K562 (cell line): ENCODE measurements at regions not wholly inside any gene's neighbourhood (a gene's known extent, or its start where the extent isn't known, plus 50 kb on each side); places are given as distances from the start of the nearest gene placed in this dataset.

Experiments
- ZNF354B ChIP-seq: fragments of 250-450 bp; sonication (Bioruptor Pico); IDR thresholded peaks from 2 replicates; pipeline ENCODE4 v1.4.0; 2020
- TF ChIP-seq, protein P1 (sequence below), 2 experiments: fragments of 450-650 bp; IDR thresholded peaks; 2 replicates each; pipeline ENCODE4 v1.6.1; 2018; ENCODE audit warnings: mild to moderate bottlenecking in 2 of 2, low read depth in 1 of 2; ENCODE audit not compliant: partially characterized antibody in 2 of 2
- TF ChIP-seq, protein P2 (sequence below), 3 experiments: IDR thresholded peaks in 2 of 3; conservative IDR thresholded peaks in 1 of 3; 2 replicates each; pipeline ENCODE4 v1.5.1; 2011 to 2012; ENCODE audit warnings: low read length in 3 of 3, mild to moderate bottlenecking in 3 of 3, control low read depth in 2 of 3, improper control_type of control experiment in 1 of 3, inconsistent platforms in 1 of 3, low read depth in 1 of 3, mixed read lengths in 1 of 3, moderate library complexity in 1 of 3; ENCODE audit not compliant: insufficient read depth in 2 of 3
- TF ChIP-seq, protein P3 (sequence below): sonication (generic); formaldehyde crosslinking; IDR thresholded peaks from 2 replicates; pipeline ENCODE4 v1.8.0; 2023; ENCODE audit warnings: mild to moderate bottlenecking, missing genetic modification reagents

DNA sequence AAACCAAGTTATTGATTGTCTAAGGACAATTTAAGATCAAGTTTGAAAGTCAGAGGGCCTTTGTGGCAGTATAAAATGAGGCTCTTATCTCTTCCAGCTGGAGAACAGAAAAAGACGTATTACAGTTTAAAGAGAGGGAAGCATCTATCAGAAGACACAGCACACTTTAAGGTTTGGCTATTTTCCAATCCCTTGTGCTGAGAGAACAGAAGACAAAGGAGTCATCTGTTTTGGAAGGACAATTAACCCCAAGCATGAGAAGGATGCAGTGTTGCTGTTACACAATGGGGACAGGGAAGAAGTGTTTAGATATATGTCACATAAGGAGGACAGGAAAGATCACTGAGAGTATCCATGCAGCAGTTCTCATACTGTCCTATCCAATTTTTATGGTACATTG, 1224.2 kb upstream of the SORCS1 start (continued):
- TF ChIP-seq, protein P1, sequence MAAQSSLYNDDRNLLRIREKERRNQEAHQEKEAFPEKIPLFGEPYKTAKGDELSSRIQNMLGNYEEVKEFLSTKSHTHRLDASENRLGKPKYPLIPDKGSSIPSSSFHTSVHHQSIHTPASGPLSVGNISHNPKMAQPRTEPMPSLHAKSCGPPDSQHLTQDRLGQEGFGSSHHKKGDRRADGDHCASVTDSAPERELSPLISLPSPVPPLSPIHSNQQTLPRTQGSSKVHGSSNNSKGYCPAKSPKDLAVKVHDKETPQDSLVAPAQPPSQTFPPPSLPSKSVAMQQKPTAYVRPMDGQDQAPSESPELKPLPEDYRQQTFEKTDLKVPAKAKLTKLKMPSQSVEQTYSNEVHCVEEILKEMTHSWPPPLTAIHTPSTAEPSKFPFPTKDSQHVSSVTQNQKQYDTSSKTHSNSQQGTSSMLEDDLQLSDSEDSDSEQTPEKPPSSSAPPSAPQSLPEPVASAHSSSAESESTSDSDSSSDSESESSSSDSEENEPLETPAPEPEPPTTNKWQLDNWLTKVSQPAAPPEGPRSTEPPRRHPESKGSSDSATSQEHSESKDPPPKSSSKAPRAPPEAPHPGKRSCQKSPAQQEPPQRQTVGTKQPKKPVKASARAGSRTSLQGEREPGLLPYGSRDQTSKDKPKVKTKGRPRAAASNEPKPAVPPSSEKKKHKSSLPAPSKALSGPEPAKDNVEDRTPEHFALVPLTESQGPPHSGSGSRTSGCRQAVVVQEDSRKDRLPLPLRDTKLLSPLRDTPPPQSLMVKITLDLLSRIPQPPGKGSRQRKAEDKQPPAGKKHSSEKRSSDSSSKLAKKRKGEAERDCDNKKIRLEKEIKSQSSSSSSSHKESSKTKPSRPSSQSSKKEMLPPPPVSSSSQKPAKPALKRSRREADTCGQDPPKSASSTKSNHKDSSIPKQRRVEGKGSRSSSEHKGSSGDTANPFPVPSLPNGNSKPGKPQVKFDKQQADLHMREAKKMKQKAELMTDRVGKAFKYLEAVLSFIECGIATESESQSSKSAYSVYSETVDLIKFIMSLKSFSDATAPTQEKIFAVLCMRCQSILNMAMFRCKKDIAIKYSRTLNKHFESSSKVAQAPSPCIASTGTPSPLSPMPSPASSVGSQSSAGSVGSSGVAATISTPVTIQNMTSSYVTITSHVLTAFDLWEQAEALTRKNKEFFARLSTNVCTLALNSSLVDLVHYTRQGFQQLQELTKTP (IDR thresholded peaks at IDR 0.05; ENCODE audit: low read depth in 1 of 2, partially characterized antibody in 2 of 2), result no peak
- TF ChIP-seq ZNF354B (CRISPR knock-in tag), result no peak
- TF ChIP-seq, protein P2, sequence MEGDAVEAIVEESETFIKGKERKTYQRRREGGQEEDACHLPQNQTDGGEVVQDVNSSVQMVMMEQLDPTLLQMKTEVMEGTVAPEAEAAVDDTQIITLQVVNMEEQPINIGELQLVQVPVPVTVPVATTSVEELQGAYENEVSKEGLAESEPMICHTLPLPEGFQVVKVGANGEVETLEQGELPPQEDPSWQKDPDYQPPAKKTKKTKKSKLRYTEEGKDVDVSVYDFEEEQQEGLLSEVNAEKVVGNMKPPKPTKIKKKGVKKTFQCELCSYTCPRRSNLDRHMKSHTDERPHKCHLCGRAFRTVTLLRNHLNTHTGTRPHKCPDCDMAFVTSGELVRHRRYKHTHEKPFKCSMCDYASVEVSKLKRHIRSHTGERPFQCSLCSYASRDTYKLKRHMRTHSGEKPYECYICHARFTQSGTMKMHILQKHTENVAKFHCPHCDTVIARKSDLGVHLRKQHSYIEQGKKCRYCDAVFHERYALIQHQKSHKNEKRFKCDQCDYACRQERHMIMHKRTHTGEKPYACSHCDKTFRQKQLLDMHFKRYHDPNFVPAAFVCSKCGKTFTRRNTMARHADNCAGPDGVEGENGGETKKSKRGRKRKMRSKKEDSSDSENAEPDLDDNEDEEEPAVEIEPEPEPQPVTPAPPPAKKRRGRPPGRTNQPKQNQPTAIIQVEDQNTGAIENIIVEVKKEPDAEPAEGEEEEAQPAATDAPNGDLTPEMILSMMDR (IDR thresholded peaks at IDR 0.05 in 2 of 3, conservative IDR thresholded peaks at IDR 0.05 in 1 of 3; ENCODE audit: insufficient read depth in 2 of 3, low read depth in 1 of 3, low read length in 3 of 3), result no peak
- TF ChIP-seq, protein P3, sequence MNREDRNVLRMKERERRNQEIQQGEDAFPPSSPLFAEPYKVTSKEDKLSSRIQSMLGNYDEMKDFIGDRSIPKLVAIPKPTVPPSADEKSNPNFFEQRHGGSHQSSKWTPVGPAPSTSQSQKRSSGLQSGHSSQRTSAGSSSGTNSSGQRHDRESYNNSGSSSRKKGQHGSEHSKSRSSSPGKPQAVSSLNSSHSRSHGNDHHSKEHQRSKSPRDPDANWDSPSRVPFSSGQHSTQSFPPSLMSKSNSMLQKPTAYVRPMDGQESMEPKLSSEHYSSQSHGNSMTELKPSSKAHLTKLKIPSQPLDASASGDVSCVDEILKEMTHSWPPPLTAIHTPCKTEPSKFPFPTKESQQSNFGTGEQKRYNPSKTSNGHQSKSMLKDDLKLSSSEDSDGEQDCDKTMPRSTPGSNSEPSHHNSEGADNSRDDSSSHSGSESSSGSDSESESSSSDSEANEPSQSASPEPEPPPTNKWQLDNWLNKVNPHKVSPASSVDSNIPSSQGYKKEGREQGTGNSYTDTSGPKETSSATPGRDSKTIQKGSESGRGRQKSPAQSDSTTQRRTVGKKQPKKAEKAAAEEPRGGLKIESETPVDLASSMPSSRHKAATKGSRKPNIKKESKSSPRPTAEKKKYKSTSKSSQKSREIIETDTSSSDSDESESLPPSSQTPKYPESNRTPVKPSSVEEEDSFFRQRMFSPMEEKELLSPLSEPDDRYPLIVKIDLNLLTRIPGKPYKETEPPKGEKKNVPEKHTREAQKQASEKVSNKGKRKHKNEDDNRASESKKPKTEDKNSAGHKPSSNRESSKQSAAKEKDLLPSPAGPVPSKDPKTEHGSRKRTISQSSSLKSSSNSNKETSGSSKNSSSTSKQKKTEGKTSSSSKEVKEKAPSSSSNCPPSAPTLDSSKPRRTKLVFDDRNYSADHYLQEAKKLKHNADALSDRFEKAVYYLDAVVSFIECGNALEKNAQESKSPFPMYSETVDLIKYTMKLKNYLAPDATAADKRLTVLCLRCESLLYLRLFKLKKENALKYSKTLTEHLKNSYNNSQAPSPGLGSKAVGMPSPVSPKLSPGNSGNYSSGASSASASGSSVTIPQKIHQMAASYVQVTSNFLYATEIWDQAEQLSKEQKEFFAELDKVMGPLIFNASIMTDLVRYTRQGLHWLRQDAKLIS (CRISPR knock-in tag), result no peak
